ENCODE measurements at regions not wholly inside any gene's neighbourhood (a gene's known extent, or its start where the extent isn't known, plus 50 kb on each side); places are given as distances from the start of the nearest gene placed in this dataset.

GRCh38 chr1:234537236-234537635 is 58.3 kb upstream of the TARBP1 start:
- TF ChIP-seq CTCF (conservative IDR thresholded peaks at IDR 0.05; ENCODE audit: low read depth, low read length) (no peak), EZH2 (IDR thresholded peaks at IDR 0.05; ENCODE audit: borderline replicate concordance, low read depth, low read length, poor library complexity, severe bottlenecking) (no peak)

Measured in A673 (cell line).